ENCODE measurements at regions not wholly inside any gene's neighbourhood (a gene's known extent, or its start where the extent isn't known, plus 50 kb on each side); places are given as distances from the start of the nearest gene placed in this dataset.
"Not testable (repeated sequence)": the region's sequence is repeated elsewhere in the genome, so short reads cannot be mapped to it uniquely, and the experiment has no call there.

GRCh38 chr2:62616486-62616885 is 89.0 kb upstream of the EHBP1 start:
- not testable (repeated sequence) for TF ChIP-seq CTCF (conservative IDR thresholded peaks at IDR 0.05; ENCODE audit: low read depth, low read length); EZH2 (IDR thresholded peaks at IDR 0.05; ENCODE audit: borderline replicate concordance, low read depth, low read length, poor library complexity, severe bottlenecking)

All from A673 (cell line).